ENCODE measurements at regions not wholly inside any gene's neighbourhood (a gene's known extent, or its start where the extent isn't known, plus 50 kb on each side); places are given as distances from the start of the nearest gene placed in this dataset.

GRCh38 chr15:62582580-62582979 is 417.5 kb upstream of the C2CD4B start:
- TF ChIP-seq CTCF (IDR thresholded peaks at IDR 0.05; ENCODE audit: insufficient read depth, low read length) (no peak), POLR2AphosphoS5 (IDR thresholded peaks at IDR 0.05; ENCODE audit: low read depth) (no peak), REST (IDR thresholded peaks at IDR 0.05; ENCODE audit: insufficient replicate concordance, low read depth) (no peak)
